DMS53 treated with DMSO at 0.1 percent for 48 hours (cell line): ENCODE measurements at regions not wholly inside any gene's neighbourhood (a gene's known extent, or its start where the extent isn't known, plus 50 kb on each side); places are given as distances from the start of the nearest gene placed in this dataset.
"Not testable (repeated sequence)": the region's sequence is repeated elsewhere in the genome, so short reads cannot be mapped to it uniquely, and the experiment has no call there.

ENCODE experiments used
- DNase-seq: peaks from one replicate; lab custom pipeline; 2025; ENCODE audit not compliant: unreplicated experiment; lab: John Stamatoyannopoulos, UW

- DNase-seq, result no peak
These were observed 151.6 kb upstream of the ZNF337 start for GRCh38 chr20:25848222-25848621.

GRCh38 chr20:25844640-25845039 lies 148.0 kb upstream of the ZNF337 start:
- DNase-seq, result not testable (repeated sequence)

GRCh38 chr20:25813511-25813910 lies 116.9 kb upstream of the ZNF337 start:
- not testable (repeated sequence) for DNase-seq

GRCh38 chr20:25798174-25798993 lies 101.7 kb upstream of the ZNF337 start:
- DNase-seq, result not testable (repeated sequence)

GRCh38 chr20:25797062-25797461 lies 100.4 kb upstream of the ZNF337 start:
- DNase-seq, result not testable (repeated sequence)

- not testable (repeated sequence) for DNase-seq
These were observed 80.6 kb upstream of the ZNF337 start for GRCh38 chr20:25777241-25777640.

GRCh38 chr20:25774711-25775110 lies 78.1 kb upstream of the ZNF337 start:
- not testable (repeated sequence) for DNase-seq

- not testable (repeated sequence) for DNase-seq
These were observed 77.5 kb upstream of the ZNF337 start for GRCh38 chr20:25774203-25774602.

- DNase-seq, result not testable (repeated sequence)
These were observed 75.8 kb upstream of the ZNF337 start for GRCh38 chr20:25772437-25772836.

GRCh38 chr20:25771818-25772217 lies 75.2 kb upstream of the ZNF337 start:
- DNase-seq, result not testable (repeated sequence)

GRCh38 chr20:25761596-25761995 lies 64.9 kb upstream of the ZNF337 start:
- DNase-seq, result no peak

GRCh38 chr20:25761046-25761445 lies 64.4 kb upstream of the ZNF337 start:
- DNase-seq, result not testable (repeated sequence)

- peak; percentile 71 for DNase-seq
These were observed 54.4 kb upstream of the ZNF337 start for GRCh38 chr20:25750765-25751696.

- no peak for DNase-seq
These were observed 53.6 kb upstream of the ZNF337 start for GRCh38 chr20:25750220-25750764.

GRCh38 chr20:25749649-25750048 lies 53.0 kb upstream of the ZNF337 start:
- no peak for DNase-seq
